HG02884 (cell line): ENCODE measurements at regions not wholly inside any gene's neighbourhood (a gene's known extent, or its start where the extent isn't known, plus 50 kb on each side); places are given as distances from the start of the nearest gene placed in this dataset.
"Not testable (repeated sequence)": the region's sequence is repeated elsewhere in the genome, so short reads cannot be mapped to it uniquely, and the experiment has no call there.

ENCODE experiments used
- ATAC-seq: cut with Tn5 transposase; IDR thresholded peaks from one replicate; pipeline ENCODE4 v1.9.1; 2021; ENCODE audit warnings: mild to moderate bottlenecking, moderate library complexity; ENCODE audit not compliant: unreplicated experiment

GRCh38 chr1:198963796-198964195 is 325.0 kb downstream of the PTPRC start:
- not testable (repeated sequence) for ATAC-seq

GRCh38 chr1:198966519-198966918 is 327.7 kb downstream of the PTPRC start:
- ATAC-seq = no peak

DNA sequence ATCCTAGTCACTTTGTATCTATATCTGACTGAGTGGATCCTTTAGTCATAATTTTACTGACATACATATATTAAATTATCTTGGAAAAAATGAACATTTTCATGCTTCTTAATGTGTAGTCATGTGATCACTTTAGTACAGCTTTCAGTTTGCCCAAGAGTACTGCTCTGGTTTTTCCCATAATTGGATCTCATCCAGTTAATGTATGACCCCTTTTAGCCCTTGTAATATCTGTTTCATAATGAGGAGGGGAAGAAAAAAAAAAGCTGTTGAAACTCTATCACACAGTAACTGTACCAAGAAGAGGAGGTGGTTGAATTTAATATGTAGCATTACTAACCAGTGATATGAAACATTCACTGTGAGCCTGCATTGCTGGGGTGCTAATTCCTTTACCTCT is 328.7 kb downstream of the PTPRC start:
- ATAC-seq = no peak

GRCh38 chr1:198968866-198969265 is 330.0 kb downstream of the PTPRC start:
- no peak for ATAC-seq

DNA sequence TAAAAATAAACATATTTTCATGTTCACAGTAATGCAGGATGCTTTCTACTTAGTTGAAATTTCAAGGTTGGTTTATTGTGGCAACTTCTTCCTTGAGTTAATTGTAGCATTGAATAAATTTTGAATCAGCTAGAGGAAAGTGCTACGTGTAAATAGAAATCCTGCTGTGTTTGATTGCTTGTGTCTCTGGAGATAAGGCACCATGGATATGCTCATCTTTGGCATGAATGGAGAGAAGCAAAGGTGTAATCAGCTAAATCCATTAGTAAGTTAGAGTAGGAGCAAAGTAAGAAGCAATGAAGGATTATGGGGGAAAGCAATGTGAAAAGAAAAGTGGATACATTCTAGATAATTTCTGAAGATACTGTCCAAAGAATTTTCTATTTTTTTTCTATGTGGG is 331.1 kb downstream of the PTPRC start:
- no peak for ATAC-seq

GRCh38 chr1:198970916-198971315 is 332.1 kb downstream of the PTPRC start:
- no peak for ATAC-seq

- no peak for ATAC-seq
These were observed 339.1 kb downstream of the PTPRC start for GRCh38 chr1:198977909-198978308.

DNA sequence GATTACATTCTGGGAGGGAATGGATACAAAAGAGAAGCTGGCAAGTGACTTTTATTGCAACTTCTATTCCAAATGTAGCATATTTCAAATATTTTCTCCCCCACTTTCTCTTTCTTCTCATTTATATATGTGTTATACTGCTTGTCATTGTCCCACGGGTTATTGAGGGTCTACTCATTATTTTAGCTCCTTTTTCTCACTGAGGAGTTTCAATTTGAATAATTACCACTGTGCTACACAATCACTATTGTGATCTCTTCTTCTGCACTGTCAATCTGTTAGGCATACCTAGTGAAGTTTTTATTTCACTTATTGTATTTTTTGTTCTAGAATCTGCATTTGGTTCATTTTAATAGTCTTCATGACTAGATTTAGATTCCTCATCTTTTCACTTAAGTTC is 339.7 kb downstream of the PTPRC start:
- ATAC-seq = no peak

DNA sequence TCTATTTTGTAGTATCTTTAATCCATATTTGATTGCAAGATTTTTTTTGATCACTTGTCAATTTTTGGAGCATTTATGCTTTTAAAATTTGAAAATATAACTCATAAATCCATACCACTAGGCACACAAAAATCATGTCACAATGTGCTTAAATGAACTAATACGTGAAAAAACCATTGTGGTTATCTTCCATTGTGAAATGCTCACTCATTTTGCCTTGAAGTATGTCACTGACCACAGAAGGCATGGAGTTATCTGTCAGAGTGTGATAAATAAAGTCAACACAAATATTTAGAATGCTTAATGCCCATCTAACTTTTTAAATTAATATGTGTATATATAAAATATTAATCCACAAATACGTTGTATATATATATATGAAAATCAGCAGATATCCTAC is 347.2 kb downstream of the PTPRC start:
- ATAC-seq = no peak

DNA sequence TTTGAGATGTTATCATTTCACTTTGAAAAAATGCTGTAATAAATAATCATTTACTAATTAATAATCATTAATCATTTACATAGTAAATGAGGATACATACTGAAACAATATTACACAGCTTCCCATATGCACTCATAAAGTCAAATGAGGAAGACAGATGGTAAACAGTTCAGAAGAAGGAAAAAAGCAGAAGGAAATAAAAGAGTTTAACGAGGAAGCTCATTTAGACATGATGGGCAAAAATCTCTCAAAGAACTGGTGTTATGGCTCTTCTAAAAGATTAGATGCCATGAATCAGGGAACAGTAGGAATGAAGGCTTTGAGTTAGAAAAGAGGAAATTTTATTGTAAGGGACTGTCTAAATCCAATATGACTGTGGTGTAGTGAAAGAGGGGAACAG is 347.6 kb downstream of the PTPRC start:
- no peak for ATAC-seq

- no peak for ATAC-seq
These were observed 363.8 kb downstream of the PTPRC start for GRCh38 chr1:199002661-199003060.

DNA sequence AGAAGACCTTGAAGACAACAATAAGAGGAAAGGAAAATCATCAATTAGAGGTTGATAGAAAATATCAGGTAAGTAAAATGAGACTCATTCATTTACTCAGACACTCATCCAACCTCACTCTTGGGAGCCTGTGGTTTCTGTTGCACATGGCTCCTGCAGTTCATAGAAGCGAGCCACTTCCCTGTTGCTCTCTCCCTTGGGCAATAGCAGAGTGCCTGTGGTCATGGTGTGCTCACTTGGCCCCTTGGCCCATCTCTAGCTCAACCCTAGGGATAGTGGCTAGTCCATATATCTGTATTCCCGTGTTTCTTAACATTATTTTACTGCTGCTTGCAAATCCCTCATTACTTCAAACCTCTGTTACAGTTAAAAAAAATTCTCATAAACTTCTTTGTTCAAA is 368.6 kb downstream of the PTPRC start:
- ATAC-seq = no peak

GRCh38 chr1:199009447-199009846 is 370.6 kb downstream of the PTPRC start:
- ATAC-seq = no peak

DNA sequence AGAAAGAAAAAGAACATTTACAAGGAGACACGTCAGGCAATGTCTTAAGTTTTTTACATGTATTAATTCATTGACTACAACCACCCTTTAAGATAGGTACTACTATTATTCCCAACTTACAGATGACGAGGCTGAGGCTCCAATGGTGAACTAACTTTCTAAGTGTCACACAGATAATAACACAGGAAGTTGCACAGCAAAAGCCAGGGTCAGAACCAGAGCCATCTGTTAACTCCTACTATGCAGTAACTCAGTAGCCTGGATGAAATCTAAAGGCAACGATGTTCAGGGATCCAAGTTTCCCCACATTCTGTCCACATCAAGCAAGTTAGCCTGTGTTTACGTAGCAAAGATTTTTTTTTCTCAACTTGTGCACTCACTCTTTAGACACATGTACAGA is 371.7 kb downstream of the PTPRC start:
- no peak for ATAC-seq

DNA sequence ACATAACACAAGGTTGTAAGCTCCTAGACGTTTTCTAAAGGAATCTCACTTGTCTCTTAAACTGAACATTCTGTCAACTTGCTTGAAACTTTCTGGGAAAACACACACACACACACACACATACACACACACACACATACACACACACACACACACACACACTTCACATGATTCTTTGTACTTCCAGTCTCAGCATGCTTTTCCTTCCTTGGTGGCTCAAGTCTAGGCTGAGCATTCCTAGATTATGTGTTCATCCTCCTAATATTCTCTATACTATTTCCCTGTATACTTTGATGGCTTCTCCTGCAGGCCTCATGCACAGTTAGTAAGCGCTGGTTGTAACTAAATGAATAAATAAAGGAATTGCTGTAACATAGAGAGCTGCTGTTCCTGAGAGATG is 372.1 kb downstream of the PTPRC start:
- no peak for ATAC-seq

- no peak for ATAC-seq
These were observed 377.0 kb downstream of the PTPRC start for GRCh38 chr1:199015799-199016198.

GRCh38 chr1:199018471-199019135 is 379.8 kb downstream of the PTPRC start:
- no peak for ATAC-seq

DNA sequence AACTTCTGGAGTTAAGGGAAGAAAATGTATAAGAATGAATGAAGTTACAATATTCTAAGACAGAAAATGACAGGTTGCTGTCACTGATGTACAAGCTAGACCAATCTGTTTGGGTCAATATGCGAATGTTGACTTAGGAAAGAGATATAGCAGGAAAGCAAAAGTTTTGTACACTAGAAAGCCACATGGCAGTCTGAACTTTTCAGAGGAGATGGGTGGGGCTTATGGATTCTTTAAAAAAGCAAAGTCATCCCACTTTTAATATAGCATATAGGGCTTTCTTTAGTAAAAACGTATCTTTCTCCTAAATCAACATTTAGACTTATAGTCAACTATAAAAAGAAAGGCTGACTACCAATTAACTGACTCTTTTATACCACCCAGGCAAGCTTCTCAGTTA is 381.2 kb downstream of the PTPRC start:
- ATAC-seq = no peak

DNA sequence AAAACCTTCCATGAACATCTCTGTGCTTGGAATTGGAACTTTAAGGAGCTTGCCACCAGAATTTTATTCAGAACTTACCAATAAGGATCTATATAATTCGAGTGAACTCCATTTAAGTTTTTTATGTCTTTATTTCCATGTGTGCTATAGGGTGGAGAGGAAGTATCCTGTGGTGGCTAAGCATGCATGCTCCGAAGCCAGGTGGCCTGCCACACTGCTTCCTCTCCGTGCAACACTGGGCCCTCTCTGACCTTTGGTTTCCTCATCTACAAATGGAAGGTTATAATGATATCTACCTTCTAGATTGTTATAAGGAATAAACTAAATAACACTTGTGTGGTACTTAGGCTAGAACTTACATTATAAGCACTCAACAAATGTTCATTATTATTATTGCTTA is 382.1 kb downstream of the PTPRC start:
- ATAC-seq = no peak

DNA sequence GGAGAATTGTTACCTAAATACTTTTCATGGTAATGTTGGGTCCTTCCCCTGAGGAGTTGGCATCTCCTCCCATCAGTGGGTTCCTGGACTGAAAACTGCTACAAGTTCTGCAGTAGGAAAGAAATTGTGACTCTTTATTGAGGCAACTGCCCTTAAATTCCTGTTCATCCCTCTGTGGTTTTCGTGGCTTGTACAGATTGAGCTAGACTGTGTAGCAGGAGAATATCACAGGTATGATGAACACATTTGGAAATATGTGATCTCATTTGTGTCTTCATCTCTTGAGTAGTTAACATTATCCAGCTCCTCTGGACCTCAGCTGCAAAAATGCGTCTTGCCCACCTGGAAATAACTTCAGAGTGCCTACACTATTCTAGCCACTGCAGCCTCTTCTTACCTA is 390.6 kb downstream of the PTPRC start:
- no peak for ATAC-seq

DNA sequence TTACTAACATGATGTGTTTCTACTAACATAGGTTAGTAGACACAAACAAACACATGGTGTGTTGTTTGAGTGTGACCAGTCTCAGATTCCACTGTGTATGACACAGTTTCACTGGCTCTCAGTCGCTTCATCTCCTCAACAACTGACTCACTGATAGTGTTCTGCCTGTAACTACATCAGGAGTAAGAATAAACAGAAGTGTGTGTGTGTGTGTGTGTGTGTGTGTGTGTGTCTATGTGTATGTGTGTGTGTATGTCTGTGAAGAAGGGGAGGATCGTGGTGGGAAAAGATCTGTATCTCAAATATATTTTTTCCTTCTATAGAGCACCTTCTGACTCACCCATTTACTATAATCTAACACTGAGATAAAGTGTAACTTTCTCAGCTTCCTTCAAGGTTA is 391.0 kb downstream of the PTPRC start:
- no peak for ATAC-seq

GRCh38 chr1:199030541-199030940 is 391.7 kb downstream of the PTPRC start:
- ATAC-seq = not testable (repeated sequence)

- not testable (repeated sequence) for ATAC-seq
These were observed 392.3 kb downstream of the PTPRC start for GRCh38 chr1:199031170-199031569.
